ENCODE measurements at regions not wholly inside any gene's neighbourhood (a gene's known extent, or its start where the extent isn't known, plus 50 kb on each side); places are given as distances from the start of the nearest gene placed in this dataset.

DNA sequence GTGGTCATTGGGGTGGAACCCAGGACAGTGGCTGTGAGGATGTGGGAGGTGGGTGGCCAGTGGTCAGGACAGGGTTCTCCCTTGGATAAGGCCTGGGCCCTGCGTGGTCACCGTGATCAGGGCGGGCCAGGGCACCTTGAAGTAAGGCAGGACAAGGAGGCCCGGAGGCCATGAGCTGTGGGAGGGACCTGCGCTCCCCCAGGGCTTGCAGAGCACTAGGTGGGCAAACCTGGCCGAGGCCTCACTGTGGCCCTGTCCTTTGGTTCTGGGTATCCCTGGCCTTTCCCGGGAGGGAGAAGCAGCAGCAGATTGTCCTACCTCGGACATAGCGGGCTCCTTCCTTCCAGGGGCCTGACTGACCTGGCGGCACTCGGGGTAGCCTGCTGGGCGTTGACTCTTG, 144.8 kb upstream of the RET start:
- intact Hi-C loops (cut with DNase I; ENCODE audit: low total_unique reads), result no loop called here
- Histone ChIP-seq H3K27ac (no peak overlapping the region), H3K27me3 (no peaks in the 10 kb centered on the region), H3K9me3 (no peaks in the 10 kb centered on the region), H3K36me3 (ENCODE audit: low read depth, missing control alignments) (no peaks in the 10 kb centered on the region), H3K4me1 (no peaks in the 10 kb centered on the region), H3K4me3 (no peak overlapping the region)
- 57 to 76% methylated on average over 8 to 12 of the region's 12 CpGs for WGBS, 2 donors
- TF ChIP-seq POLR2A (IDR thresholded peaks at IDR 0.05), result no peak
- no peak for TF ChIP-seq CTCF (IDR thresholded peaks at IDR 0.05)
- no peak for DNase-seq

GRCh38 chr10:42932735-42933447, 144.0 kb upstream of the RET start:
- Histone ChIP-seq H3K9me3 (no peaks in the 10 kb centered on the region), H3K4me1 (no peaks in the 10 kb centered on the region), H3K36me3 (ENCODE audit: low read depth, missing control alignments) (no peaks in the 10 kb centered on the region), H3K27ac (no peak overlapping the region), H3K4me3 (peak overlapping the region in 1 of 2 donors; percentile 0), H3K27me3 (no peaks in the 10 kb centered on the region)
- peak; percentile 43 for DNase-seq
- intact Hi-C loops (cut with DNase I; ENCODE audit: low total_unique reads), result no loop called here
- 5 to 7% methylated on average over 17 to 45 of the region's 45 CpGs for WGBS, 2 donors
- TF ChIP-seq POLR2A (IDR thresholded peaks at IDR 0.05), result no peak
- no peak for TF ChIP-seq CTCF (IDR thresholded peaks at IDR 0.05)

DNA sequence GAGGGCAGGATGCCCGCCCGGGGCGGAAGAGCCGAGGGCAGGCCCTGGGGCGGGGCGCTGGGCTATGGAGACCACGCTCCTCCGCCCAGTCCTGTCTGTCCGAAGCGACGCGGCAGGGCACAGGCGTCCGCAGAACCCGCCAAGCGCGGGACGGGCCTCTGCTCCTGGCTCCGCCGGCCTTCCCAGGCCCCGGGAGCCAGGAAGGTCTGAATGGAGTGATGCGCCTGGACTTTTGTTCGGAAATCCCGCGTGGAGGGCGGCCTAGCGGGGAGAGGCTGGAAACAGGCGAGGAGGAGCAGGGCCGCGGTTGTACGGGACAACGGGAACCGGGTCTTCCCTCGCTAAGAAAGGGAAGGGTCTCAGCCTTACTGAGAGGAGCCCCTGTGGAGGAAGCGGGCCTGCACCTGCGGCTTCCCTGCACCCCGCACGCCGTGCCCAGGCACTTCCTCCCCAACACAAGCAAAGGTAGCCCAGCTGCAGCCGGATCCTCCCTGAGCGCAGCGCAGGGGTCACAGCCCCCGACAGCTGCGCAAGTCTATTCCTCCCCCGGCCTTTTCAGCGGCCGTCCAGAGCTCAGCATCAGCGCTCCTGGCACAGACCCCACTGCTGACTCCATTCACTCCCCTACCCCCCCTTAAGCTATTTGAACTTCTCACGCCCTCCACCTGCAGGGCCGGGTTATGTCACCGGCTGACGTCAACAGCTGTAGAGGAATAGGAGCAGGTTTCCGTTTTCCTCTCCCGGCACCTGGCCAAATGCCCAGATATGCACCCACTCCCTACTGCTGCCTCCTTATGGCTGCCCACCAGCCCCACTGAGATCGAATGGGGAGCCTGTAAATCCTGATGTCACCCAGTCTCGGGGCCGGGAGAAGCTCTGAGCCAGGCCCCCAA, 143.2 kb upstream of the RET start:
- 7 to 9% methylated on average over 25 to 55 of the region's 57 CpGs for WGBS, 2 donors
- Histone ChIP-seq H3K4me3 (peak overlapping the region in 1 of 2 donors; percentile 0), H3K9me3 (no peaks in the 10 kb centered on the region), H3K36me3 (ENCODE audit: low read depth, missing control alignments) (no peaks in the 10 kb centered on the region), H3K27ac (no peak overlapping the region), H3K4me1 (no peaks in the 10 kb centered on the region), H3K27me3 (no peaks in the 10 kb centered on the region)
- intact Hi-C loops (cut with DNase I; ENCODE audit: low total_unique reads), result no loop called here
- no peak for DNase-seq
- TF ChIP-seq POLR2A (IDR thresholded peaks at IDR 0.05), result no peak
- no peak for TF ChIP-seq CTCF (IDR thresholded peaks at IDR 0.05)

DNA sequence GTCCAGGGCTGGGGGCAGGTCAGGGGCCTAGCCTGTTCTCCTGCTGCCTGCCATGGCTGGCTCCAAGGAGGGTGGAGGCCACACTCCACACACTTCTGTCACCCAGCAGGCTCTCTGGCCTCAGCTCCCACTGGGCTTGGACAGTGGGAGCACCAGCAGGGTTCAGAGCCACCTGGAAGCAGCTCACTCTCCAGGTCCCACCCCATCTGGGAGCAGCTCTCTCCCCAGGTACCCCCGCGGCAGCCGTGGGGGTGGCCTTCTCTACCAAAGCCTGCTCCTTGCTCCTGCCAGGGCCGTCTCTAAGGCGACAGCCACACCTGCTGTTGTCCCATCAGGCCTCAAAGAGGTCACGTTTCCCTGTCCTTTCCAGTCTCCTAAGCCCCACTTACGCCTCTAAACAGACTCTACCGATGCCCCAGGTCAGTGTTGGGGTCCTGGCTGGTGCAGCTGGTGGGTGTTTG, 142.5 kb upstream of the RET start:
- intact Hi-C loops (cut with DNase I; ENCODE audit: low total_unique reads), result no loop called here
- Histone ChIP-seq H3K4me1 (no peaks in the 10 kb centered on the region), H3K27me3 (no peaks in the 10 kb centered on the region), H3K27ac (no peak overlapping the region), H3K36me3 (ENCODE audit: low read depth, missing control alignments) (no peaks in the 10 kb centered on the region), H3K9me3 (no peaks in the 10 kb centered on the region), H3K4me3 (no peak overlapping the region)
- no peak for DNase-seq
- TF ChIP-seq CTCF (IDR thresholded peaks at IDR 0.05) (no peak), POLR2A (IDR thresholded peaks at IDR 0.05) (no peak)
- WGBS, 2 donors, result 70 to 85% methylated on average over 6 to 8 of the region's 8 CpGs

All from testis (tissue), 2 donors.